GDM1 (cell line): ENCODE measurements at regions not wholly inside any gene's neighbourhood (a gene's known extent, or its start where the extent isn't known, plus 50 kb on each side); places are given as distances from the start of the nearest gene placed in this dataset.
"Not testable (repeated sequence)": the region's sequence is repeated elsewhere in the genome, so short reads cannot be mapped to it uniquely, and the experiment has no call there.

ENCODE experiments used
- DNase-seq: peaks from one replicate; lab custom pipeline; 2025; lab: John Stamatoyannopoulos, UW

DNA sequence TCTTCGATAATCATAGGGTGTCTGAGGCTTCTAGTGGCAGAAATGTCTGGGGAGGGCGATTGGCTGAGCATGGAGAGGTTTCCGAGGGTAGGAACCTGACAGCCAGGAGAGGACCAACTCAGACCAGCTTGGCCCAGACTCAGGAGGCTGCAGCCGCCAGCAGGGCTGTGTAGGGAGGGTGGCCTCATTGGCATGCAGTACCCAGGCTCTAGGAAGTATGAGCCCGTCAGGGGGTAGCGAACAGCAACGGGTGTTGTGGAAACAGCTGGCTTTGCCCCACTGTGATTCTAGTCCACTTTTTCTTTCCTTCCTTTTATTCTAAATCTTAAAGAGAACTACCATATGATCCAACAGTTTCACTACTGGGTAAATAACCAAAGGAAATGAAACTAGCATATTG lies 103.3 kb downstream of the DIRAS3 start:
- no peak for DNase-seq

DNA sequence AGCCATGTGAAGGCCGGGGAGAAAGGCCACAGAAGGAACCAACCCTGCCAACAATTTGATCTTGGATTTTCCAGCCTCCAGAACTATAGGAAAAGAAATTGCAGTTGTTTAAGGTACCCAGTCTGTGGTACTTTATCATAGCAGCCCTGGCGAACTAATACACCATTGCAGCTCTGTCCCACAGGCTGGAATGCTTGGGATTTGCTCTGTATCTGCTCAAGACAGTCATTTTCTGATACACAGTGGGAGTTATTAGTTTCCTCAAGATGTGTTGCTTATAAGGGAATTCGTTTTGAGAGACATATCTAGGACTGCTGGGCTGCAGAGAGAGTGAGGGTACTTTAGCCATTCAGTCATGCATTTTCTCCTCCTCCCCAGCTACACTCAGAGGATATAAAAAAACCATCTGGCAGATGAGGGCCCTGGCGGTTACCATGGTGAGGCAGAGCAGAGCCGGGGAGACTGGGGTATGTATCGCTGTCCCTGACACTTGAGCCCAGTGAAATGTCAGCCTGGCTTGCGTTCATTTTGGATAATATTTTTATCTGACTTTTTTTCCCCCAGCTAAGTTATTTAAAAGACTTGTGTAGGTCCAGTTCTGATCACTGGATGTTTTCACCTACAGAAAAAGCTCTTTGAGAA lies 104.6 kb downstream of the DIRAS3 start:
- no peak for DNase-seq

DNA sequence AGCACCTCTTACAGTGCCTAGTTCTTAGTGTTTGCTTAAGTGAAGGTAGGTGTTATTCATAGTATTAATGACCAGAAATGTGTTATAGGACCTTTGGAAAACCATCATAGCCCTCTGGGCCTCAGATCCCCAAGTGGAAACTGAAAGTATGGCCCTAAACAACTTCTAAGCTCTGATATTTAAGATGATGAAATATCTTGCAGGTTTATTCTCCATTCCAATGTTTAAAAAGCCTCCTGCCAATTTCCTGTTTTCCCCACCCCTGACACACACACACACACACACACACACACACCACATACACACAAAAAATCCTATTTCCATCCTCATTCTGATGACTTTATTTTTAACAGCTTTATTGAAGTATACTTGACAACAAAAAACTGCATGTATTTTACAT lies 108.2 kb downstream of the DIRAS3 start:
- no peak for DNase-seq

DNA sequence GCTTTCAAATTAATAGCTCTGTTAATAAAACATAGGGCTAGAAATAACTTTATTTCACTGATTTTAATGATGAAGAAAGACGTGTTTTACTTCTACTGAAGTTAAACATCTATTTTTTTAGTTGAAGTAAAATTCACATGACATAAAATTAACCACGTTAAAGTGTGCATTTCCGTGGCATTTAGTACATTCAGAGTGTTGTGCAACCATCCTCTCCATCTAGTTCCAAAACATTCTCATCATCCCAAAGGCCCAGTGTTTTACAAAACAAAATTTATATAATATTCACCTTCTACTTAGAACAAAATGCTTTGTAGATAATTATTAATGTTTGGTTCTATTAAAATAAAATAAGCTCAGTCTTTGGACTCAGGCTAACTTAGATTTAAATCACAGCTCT lies 108.5 kb upstream of the GNG12 start:
- no peak for DNase-seq

DNA sequence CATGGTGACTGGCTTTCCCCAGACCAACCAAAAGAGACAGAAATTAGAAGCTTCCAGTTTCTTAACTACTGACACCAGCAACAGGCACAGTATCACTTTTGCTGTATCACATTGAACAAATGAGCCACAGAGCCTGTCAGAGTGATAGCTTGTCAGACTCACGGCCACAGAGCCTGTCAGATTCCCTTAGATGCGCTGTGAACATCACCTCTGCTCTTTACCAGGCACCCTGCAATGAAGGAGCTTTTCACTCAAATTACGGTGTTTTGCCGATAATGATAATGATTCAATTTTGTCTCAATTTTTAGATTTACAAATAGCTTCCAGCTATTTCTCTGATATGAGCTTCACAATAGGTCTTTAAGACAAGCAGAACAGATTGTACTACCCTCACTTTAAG lies 107.9 kb upstream of the GNG12 start:
- no peak for DNase-seq

DNA sequence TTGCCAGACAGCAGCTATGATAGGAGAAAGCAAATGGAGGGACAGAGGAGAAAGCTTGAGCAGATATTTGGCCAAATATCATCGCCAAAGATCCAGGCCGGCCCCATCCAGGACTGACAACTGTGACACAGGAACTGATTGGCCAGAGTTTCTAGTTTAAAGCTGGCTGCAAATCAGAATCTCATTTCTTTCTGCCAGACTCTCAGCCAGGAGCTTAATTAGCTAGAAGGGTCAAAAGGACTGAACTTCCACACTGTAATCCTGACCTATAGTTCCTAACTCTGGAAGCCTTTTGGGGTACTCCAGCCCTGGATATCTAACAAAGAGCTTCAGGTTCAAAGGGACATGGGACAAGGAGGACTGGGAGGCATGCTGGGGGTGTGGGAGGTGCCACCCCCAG lies 106.7 kb upstream of the GNG12 start:
- DNase-seq, result no peak

DNA sequence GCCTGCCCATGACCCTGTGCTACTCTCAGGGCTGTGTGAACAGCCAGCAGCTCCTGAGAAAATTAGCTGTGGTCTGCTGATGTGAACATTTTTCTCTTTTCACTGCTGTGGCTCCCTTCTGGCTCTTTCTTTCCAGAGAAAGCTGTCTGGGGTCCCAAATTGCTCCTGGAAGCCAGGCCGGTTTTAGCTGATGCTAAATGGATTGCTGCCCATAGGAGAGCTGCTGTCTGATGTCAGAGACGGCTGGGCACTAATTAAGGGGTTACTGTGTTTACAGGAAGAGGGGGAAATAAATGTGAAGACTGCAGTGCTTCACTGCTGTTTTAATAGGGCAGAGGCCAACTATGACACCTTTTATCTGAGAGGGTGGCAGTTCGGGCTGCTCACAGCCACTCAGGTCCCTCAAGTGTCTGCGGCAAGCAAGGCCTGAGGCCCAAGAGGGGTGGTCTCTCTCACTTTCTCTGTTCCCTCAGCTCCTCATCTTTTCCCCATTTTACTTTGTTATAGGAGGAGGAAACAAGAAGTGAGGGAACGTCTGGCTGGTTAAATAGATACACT lies 106.0 kb upstream of the GNG12 start:
- no peak for DNase-seq

DNA sequence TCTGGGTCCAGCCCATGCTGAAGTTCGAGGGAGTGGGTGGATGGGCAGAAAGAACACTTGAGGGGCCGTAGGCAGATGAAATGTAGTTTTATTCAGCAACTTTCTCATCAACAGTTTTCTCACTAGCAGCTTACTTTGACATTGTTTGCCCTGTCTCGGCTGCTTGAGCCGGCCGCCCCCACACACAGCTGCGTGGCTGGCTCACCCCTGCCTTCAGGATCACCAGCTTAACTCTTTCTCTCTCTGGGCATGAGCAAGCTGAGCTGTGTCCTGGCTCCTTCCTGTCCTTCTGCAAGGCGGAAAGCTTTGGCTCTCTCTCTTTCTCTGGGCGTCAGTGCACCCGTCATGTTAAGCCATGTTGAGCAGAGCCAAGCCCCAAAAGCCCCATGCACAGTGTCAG lies 104.4 kb upstream of the GNG12 start:
- no peak for DNase-seq

DNA sequence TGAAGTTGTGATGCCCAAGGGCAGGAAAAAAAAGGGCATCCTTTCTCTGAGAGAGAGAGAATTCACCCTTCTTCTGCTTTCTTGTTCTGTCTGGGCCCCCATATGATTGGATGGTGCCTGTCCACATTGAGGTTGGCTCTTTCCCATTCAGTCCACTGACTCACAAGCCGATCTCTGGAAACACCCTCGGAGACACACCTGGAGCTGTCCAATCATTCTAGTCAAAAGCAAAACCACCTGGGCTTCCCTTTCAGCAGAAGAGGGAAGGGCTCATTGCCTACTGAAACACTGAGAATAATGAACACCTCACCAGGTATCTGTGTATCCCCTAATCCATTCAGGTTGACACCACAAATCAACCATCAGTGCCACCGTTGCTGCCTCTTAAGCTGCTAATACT lies 103.7 kb upstream of the GNG12 start:
- no peak for DNase-seq

DNA sequence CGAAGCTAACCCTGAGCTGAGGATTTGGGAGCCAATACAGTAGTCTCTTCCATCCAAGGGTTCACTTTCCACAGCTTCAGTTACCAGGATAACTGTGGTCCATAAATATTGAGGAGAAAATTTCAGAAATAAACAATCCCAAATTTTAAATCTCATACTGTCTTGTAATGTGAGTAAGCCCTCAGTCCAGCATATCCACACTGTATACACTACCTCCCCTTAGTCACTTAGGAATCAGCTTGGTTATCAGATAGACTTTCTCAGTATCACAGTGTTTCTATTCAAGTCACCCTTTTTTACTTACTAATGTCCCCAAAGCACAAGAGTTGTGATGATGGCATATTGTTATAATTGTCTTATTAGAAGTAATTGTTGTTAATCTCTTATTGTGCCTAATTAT lies 102.3 kb upstream of the GNG12 start:
- DNase-seq, result no peak

DNA sequence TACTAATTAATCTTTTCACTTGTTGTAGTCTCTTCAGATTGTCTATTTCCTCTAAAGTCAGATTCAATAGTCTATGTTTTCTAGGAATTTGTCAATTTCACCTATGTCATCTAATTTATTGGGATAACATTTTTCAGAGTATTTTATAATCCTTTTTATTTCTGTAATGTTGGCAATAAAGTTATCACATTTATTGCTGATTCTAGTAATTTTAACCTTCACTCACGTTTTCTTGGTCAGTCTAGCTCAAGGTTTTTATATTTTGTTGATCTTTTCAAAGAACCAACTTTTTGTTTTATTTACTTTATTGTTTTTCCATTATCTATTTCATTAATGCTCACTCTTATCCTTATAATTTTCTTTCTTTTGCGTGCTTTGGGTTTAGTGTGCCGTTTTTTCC lies 97.9 kb upstream of the GNG12 start:
- no peak for DNase-seq

DNA sequence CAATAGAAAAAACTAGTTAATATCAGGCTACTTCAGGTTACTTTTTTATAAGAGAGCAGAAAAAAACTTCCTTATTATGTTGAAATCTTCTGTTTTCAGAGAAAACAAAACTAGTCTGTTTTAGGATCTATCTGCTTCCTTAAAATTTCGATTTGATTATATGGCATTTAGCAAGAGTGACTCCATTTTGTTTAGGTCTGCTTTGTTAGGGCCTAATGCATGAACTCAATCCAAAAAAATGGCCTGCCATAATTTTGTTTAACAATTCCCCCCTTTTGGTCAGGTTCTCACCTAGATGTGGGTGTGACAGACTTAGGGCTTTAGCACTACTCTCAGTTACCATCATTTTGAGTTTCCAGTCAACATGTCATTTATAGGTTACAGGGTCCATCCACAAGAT lies 89.8 kb upstream of the GNG12 start:
- no peak for DNase-seq

DNA sequence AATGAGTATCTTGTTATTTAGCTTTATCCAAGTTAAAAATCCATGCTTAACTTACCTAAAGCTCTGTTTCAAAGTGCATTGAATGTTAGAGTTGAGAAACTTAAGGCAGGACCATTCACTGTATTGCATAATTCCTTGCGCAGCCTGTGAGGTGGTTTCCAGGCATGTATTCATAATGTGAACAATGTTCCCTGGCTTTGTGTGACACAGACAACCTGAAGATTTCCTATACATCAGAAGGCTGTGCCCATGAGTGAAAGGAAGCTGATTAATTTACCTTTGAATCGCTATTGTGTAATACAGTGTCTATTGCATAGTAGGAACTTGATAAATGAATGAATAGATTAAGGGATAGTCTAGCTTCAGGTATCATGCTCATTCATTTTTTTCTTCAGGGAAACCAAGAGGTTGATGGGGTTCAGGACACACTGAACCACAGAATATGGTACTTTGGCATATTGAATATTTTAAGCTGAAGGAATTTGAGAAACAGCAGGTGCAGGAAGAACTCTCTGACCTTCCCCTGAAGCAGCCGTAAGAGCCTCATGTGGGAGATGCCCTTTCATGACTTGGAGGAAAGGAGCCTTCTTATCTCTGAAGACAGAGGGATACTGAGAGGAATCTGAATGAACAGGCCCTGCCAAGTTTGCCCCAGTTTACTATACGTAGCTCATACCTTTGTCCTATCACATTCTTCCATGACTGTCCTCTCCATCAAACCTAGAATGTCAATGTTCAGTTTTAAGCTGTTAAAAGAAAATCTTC lies 88.6 kb upstream of the GNG12 start:
- no peak for DNase-seq

DNA sequence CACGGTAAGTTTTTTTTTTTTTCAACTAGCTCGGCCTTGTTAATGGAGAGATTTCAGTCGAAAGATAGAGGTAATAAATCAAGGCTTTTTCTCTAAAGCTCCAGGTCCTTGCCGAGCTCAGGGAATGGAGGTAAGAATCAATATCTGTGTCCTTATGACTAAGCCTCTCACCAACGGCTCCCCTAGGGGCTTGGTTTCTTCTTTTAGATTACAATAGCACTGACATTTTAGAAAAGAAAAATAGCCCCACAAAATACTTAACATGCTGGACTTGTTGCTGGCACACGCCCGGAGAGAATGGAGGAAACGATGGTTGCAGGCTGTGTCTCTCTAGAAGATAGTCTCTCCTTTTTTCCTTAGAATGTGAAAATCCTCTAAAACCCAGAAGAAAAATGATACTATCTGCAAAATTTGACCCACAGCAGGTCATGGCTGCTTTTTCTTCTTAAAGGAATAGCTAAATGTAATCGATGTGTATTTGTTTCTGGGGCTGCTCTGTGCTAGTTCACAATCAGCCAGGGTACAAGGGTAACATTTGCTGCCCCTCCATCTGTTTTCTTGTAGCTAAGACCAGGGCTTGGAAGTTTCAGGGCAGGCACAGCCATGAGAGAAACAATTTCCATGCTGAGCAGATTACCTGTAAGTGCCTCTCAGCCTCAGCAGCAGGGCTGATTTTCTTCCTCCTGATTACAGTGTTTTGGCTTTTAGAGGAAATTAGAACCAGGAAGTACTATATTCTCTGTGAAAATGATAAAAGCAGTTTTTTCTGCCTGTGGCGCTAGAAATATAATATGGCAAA lies 86.2 kb upstream of the GNG12 start:
- no peak for DNase-seq

DNA sequence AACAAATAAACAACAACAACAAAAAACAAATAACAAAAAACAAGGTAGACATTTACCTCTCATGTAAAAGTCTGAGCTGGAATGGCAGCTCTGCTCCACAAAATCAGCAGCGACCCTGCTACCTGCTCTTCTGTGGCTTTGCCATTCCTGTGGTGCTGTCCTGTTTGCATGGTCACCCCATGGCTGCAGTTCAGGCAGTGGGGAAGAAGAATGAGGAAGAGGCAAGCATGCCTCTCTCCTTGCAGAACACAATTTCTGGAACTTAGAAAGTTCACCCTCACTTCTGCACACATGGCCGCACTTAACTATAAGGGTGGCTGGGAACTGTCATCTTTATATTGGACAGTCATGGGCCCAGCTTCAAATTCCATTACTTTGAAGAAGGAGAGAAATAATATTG lies 84.8 kb upstream of the GNG12 start:
- no peak for DNase-seq

DNA sequence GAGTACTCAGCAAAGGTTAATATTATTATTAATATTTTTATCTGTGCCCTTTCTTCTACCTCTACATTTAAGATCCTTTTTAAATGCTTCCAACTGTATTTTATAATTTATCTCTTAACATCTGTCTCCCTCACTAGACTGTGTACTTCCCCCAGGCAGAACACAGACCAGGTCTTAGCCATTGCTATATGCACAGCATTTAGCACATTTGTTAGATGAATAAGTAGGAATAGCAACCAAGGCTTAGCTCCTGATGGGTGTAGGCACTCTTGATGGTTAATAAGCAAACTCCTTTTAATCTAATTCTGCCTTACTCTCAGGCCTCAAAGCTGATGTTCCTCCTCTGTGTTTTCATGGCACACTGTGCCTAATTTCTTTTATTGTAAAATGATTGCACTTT lies 83.7 kb upstream of the GNG12 start:
- DNase-seq, result no peak

DNA sequence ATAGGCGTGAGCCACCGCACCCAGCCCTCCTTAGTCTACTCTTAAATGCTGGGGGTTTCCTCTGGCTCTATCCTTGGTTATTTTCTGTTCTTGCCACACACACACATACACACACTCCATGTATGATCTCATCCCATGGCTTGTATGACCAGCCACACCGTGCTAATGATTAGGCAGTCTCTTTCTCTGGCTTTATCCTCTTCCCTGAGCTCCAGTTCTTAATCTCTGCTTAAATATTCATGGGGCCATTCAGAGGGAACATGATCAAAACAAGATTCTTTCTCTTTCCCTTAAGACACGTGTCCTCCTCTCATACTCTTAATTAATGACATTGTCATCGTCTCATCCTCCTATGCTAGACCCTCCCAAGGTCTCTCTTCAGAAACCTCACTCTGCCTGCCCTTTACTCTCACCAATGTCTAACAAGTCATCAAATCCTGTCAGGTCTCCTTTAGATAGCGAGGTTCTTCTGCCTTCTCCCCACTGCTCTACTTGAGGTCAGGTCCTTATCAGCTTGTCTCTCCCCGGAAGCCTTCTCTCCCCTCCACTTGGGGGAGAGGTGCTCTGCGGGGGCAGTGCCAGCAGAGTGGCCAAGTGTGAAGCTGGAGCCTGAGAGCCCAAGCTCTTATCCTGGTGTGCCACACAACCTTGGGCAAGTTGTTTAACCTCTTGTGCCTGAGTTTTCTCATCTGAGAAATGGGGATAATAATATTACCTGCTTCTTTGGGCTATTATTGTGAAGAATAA lies 83.0 kb upstream of the GNG12 start:
- no peak for DNase-seq

DNA sequence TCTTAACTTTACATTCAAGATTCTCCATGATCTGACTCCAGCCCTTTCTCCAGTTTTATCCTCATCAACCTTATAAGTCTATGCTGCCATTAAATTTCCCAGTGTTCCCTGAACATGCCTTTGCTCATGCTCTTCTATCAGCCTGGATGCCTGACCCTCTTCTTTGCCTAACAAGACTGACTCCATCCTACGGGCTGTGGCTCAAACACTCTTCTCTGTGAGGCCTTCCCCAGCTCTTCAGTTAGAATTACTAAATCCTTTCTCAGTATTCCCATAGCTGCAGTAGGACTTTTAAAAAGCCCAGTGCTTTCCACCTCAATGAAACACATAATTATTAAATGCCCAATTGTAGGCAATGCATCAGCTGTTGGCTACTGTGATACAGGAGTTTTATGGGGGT lies 76.5 kb upstream of the GNG12 start:
- no peak for DNase-seq

DNA sequence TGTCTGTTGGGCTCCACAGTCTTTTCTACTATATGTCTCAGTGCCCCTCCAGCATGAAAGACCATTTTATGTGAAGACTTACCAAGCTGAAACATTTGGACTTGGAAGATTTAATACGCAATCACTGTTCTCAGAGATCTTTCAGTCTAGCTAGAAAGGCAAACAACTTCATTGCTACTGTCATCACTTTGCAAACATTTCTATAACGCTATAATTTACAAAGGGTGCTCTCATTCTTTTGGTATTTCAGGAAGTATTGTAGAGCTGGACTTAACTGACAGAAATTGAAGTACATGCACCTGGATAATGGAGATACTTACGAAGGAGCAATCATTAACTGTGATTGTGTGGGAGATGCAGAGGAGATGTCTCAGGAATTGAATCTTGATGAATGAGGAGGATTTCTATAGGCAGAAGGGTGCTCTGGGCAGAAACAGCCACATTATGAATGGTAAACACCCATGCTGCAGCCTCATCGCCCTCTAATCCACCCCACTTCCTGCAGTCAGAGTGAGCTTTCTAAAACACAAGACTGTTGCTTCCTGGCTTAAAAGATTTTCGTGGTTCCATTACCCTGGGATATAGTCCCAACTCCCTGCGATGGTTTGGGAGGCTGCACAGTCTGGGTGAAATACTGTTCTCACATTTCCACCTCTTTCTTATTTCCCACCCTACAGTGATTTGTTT lies 75.1 kb upstream of the GNG12 start:
- no peak for DNase-seq

DNA sequence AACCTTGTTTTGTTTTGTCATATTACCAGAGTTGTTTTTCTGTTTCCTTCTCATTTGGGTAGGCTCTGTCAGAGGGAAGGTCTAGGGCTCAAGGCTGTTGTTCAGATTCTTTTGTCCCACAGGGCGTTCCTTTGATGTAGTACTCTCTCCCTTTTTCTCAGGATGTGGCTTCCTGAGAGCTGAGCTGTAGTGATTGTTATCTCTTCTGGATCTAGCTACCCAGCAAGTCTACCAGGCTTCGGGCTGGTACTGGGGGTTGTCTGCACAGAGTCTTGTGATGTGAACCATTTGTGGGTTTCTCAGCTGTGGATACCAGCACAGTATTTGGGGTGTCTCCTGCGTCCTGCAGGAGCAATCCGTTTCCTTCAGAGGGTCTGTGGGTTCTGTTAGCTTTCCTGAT lies 74.2 kb upstream of the GNG12 start:
- not testable (repeated sequence) for DNase-seq

DNA sequence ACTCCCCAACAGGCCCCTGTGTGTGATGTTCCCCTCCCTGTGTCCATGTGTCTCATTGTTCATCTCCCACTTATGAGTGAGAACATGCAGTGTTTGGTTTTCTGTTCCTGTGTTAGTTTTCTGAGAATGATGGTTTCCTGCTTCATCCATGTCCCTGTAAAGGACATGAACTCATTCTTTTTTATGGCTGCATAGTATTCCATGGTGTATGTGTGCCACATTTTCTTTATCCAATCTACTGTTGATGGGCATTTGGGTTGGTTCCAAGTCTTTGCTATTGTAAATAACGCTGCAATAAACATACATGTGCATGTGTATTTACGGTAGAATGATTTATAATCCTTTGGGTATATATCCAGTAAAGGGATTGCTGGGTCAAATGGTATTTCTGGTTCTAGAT lies 72.7 kb upstream of the GNG12 start:
- not testable (repeated sequence) for DNase-seq
